GM12864 (cell line): ENCODE measurements at regions not wholly inside any gene's neighbourhood (a gene's known extent, or its start where the extent isn't known, plus 50 kb on each side); places are given as distances from the start of the nearest gene placed in this dataset.

Experiments
- DNase-seq: peaks from one replicate; pipeline ENCODE4 v3.0.0-alpha.2; 2011; ENCODE audit warnings: low read depth
- H3K4me3 ChIP-seq: 2 replicates; pipeline ENCODE4 v1.5.1; 2011; ENCODE audit warnings: mild to moderate bottlenecking, low read depth, low read length, control low read depth
- TF ChIP-seq, protein P1 (sequence below): IDR thresholded peaks from 2 replicates; pipeline ENCODE4 v1.5.1; 2011; ENCODE audit warnings: low read depth, mild to moderate bottlenecking, moderate library complexity, low read length, control low read depth, inconsistent platforms; ENCODE audit errors: missing control alignments

DNA sequence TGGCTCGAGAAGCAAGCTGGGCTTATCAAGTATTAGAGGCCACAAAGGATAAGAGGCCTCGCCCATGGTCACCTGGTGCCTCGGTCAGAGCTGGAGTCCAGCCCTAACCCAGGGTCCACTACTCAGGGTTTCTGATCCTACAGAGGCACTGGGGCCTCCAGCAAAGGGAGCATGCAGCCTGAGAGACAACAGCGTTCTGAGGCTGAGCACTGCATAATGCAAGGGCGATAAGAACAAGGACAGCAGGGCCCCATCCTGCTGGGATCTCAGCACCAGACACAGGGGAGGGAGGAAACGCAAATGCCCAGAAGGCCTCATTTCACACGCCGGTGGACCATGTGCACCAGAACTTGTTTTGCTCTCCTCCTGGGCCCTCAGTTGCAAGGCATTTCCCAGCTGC is 63.0 kb downstream of the C5orf15 start:
- H3K4me3 ChIP-seq = no peak overlapping the region

DNA sequence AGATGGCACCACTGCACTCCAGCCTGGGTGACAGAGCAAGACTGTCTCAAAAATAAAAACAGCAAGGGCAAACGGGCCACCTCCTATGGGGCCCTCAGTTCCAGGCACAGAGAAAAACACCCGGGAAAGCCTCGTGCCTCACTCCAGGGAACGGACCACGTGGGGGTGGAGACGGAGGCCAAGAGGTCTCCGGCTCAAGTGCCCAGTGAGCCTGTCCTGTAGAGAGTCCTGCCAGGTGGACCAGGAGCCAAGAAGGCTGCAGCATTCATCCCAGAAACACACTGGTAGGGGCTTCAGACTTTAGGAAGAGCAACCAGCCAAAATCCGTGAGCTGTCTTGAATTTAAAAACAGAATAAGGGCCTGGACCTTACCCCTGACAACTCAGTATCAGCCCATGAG is 63.8 kb downstream of the C5orf15 start:
- TF ChIP-seq, protein P1, sequence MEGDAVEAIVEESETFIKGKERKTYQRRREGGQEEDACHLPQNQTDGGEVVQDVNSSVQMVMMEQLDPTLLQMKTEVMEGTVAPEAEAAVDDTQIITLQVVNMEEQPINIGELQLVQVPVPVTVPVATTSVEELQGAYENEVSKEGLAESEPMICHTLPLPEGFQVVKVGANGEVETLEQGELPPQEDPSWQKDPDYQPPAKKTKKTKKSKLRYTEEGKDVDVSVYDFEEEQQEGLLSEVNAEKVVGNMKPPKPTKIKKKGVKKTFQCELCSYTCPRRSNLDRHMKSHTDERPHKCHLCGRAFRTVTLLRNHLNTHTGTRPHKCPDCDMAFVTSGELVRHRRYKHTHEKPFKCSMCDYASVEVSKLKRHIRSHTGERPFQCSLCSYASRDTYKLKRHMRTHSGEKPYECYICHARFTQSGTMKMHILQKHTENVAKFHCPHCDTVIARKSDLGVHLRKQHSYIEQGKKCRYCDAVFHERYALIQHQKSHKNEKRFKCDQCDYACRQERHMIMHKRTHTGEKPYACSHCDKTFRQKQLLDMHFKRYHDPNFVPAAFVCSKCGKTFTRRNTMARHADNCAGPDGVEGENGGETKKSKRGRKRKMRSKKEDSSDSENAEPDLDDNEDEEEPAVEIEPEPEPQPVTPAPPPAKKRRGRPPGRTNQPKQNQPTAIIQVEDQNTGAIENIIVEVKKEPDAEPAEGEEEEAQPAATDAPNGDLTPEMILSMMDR = no peak
- no peak overlapping the region for H3K4me3 ChIP-seq
- no peak for DNase-seq

More for the DNA sequence above, 63.0 kb downstream of the C5orf15 start:
- TF ChIP-seq, protein P1 = no peak
- no peak for DNase-seq

DNA sequence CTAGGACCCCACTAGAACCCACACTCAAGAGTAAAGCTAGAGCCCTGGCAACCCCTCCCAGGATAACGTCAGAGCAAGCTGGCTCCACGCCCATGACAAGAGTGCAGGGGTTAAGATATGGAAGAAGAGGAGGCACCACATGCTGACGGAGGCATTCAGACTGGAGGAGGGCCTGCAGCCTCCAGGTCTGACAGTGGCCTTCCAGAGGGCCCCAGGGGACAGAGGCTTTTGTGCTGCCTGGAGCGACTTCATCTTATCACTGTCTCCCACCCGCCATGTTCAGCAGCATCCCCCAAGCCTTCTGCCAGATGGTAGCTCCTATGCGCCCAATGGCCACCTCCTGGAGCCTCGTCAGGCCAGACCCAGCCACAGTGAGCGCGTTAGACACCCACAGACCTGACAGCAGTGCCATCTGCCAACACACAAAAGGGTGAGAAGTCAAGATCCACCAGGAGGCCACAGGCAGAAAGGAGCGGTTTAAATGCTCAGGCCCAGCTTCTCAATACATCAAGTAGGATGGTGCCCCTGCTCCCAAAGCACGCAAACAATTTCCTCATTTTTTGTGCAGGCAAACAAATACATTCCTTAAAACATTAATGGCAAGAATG is 65.8 kb downstream of the C5orf15 start:
- H3K4me3 ChIP-seq = no peak overlapping the region
- TF ChIP-seq, protein P1 = no peak
- no peak for DNase-seq

DNA sequence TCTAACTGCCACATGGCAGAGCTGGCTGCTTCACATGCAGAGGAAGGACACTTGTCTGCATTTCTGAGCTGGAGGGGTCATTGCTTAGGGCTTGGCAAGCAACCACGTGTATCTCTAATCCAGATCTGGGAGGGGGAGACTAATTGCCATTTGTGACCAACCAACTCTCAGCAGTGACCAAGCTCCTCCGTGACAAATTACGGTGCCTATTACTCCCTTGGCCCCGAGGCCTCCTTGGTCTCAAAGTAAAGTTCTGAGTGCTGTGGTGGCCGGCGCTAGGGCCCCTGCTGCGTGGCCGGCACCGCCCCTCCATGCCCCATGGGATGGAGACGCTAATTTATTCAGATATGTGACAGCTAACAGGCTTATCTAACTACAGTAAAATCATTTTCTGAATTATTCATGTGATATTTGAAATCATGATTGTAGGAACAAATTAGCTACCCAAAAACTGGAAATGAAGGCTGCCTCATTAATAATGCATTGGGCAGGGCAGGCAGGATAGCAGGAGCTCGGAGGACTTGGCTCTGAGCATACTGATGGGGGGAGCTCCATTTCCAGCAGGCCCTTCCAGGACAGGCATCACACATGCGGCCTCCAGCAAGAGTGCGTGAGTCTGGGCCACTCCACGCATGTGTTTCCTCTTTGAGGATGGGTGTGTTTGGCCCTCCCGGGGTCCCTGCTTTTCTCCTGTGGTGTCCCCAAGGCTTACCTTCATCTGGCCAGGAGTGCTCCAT is 67.7 kb downstream of the C5orf15 start:
- DNase-seq = no peak
- TF ChIP-seq, protein P1 = no peak
- H3K4me3 ChIP-seq = no peak overlapping the region

DNA sequence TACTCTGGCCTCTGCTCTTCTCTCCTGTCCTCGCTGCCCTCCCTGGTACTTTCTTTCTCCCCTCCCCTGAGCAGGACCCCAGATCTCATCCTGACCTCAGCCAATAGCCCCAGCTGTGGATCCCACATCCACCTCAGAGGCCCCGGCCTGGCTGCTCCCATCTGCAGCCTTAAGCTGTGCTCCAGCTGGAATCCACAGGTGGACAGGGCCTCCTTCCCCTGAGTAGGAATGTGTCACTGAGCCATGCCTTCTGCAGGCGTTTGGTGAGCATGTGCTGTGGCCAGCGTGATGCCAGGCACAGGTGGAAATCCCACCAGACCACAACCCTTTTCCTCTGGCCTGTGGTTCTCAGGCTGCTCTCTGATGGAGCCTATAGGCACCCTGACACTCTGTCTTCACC is 68.9 kb downstream of the C5orf15 start:
- DNase-seq = no peak
- no peak overlapping the region for H3K4me3 ChIP-seq
- TF ChIP-seq, protein P1 = no peak

DNA sequence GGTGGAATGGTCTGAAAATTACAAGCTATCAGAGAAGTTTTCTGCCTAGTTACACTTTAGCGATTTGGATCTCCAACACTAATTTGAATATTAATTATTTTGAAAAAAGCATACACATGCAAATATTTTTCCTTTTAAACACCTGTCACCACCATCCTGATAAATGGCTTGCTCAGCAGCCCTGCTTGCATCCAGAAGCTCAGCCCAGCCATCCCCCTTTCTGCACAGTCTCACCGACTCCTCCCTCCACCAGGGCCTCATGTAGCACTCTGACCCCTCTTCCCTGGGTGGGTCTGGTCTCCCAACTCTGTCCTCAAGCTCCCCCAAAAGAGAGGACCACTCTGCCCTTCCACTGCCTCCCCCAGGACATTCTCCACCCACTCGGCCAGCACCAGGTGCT is 70.0 kb downstream of the C5orf15 start:
- no peak overlapping the region for H3K4me3 ChIP-seq
- DNase-seq = no peak
- TF ChIP-seq, protein P1 = no peak

DNA sequence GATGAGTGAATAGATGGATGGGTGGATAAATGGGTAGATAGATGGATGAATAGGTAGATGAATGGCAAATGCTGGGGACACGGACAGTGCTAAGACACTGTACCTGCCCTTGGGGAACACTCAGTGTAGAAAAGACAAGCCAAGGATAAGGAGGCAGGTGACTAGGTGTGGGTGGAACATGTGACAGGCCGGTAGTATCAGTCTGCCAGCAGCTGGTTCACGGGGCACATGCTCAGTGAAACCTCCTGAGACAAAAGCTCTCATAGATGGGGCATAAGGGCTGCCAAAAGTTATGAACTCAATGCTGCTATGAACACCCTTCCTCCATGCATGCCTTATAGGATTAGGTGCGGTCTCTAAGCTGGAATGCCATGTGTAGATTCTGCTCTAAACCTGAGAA is 71.0 kb downstream of the C5orf15 start:
- TF ChIP-seq, protein P1 = no peak
- H3K4me3 ChIP-seq = no peak overlapping the region

More for the DNA sequence above, 71.0 kb downstream of the C5orf15 start:
- DNase-seq = no peak
